Transverse colon (tissue), 4 donors: ENCODE measurements at regions not wholly inside any gene's neighbourhood (a gene's known extent, or its start where the extent isn't known, plus 50 kb on each side); places are given as distances from the start of the nearest gene placed in this dataset.

Experiments used
- CTCF ChIP-seq, 5 experiments: fragments of 200-600 bp in 3 of 5; fragments of 450-650 bp in 2 of 5; sonication (generic) in 3 of 5; IDR thresholded peaks; 1 replicate in 2 of 5; 2 replicates in 3 of 5; pipeline ENCODE4 v1.5.1; 2016 to 2017; ENCODE audit warnings: antibody characterized with exemption in 5 of 5, inconsistent platforms in 3 of 5, mild to moderate bottlenecking in 2 of 5, moderate library complexity in 1 of 5
- POLR2A ChIP-seq: fragments of 450-650 bp; IDR thresholded peaks from one replicate; pipeline ENCODE4 v1.6.1; 2016; ENCODE audit warnings: antibody characterized with exemption, mild to moderate bottlenecking, moderate library complexity
- POLR2AphosphoS5 ChIP-seq, 3 donors: sonication (generic); formaldehyde crosslinking; IDR thresholded peaks; one replicate each; pipeline ENCODE4 v1.6.1; 2016; ENCODE audit warnings: antibody characterized with exemption in 3 of 3

- TF ChIP-seq CTCF (IDR thresholded peaks at IDR 0.05) (no peak), POLR2A (no peak), POLR2AphosphoS5 (IDR thresholded peaks at IDR 0.05) (no peak)
These were observed 618.6 kb upstream of the TMEFF2 start for GRCh38 chr2:192813341-192813740.
